Lung (tissue), 11 donors: ENCODE measurements at regions not wholly inside any gene's neighbourhood (a gene's known extent, or its start where the extent isn't known, plus 50 kb on each side); places are given as distances from the start of the nearest gene placed in this dataset.

Experiments
- ATAC-seq: fragments of 200-7000 bp; cut with Tn5 transposase; one replicate; pipeline ENCODE4 v1.9.1; 2020; ENCODE audit warnings: moderate number of reproducible peaks; ENCODE audit not compliant: insufficient read depth, low FRiP score
- DNase-seq, 3 donors: peaks; one replicate each; pipeline ENCODE4 v3.0.0-alpha.2; 2013 to 2017
- H3K27ac ChIP-seq, 2 donors: one replicate each; pipeline ENCODE4 v1.5.1; 2013; ENCODE audit warnings: mild to moderate bottlenecking in 2 of 2, moderate library complexity in 2 of 2, control low read depth in 1 of 2, inconsistent platforms in 1 of 2, low read depth in 1 of 2, low read length in 1 of 2
- H3K27me3 ChIP-seq, 3 donors: one replicate each; pipeline ENCODE4 v1.5.1; 2013; ENCODE audit warnings: low read length in 2 of 3; ENCODE audit not compliant: control insufficient read depth in 3 of 3, insufficient read depth in 3 of 3
- H3K36me3 ChIP-seq, 4 donors: one replicate each; pipeline ENCODE4 v1.5.1; 2013; ENCODE audit warnings: low read length in 4 of 4, mild to moderate bottlenecking in 1 of 4, moderate library complexity in 1 of 4; ENCODE audit not compliant: control insufficient read depth in 4 of 4, insufficient read depth in 4 of 4
- H3K4me1 ChIP-seq, 5 donors: one replicate each; pipeline ENCODE4 v1.5.1; 2013; ENCODE audit warnings: low read length in 5 of 5, mild to moderate bottlenecking in 2 of 5, moderate library complexity in 1 of 5; ENCODE audit not compliant: control insufficient read depth in 5 of 5, insufficient read depth in 5 of 5
- H3K4me3 ChIP-seq: one replicate; pipeline ENCODE4 v1.5.1; 2013; ENCODE audit warnings: mild to moderate bottlenecking, control low read depth, moderate library complexity
- H3K9ac ChIP-seq, 2 donors: one replicate each; pipeline ENCODE4 v1.5.1; 2013; ENCODE audit warnings: low read length in 2 of 2, control low read depth in 1 of 2; ENCODE audit not compliant: insufficient read depth in 1 of 2
- H3K9me3 ChIP-seq, 4 donors: one replicate each; pipeline ENCODE4 v1.5.1; 2013; ENCODE audit warnings: low read length in 3 of 4, mild to moderate bottlenecking in 1 of 4, moderate library complexity in 1 of 4; ENCODE audit not compliant: control insufficient read depth in 4 of 4, insufficient read depth in 3 of 4
- WGBS, 2 donors: extraction: QIAGEN DNeasy Blood & Tissue Kit; methylation state at CpG; one replicate each; pipeline ENCODE4 v1.1.7; 2013; 5-methylcytosine and 5-hydroxymethylcytosine counted together
- TF ChIP-seq, protein P1 (sequence below): IDR thresholded peaks from 2 replicates; pipeline ENCODE4 v1.5.1; 2012; ENCODE audit warnings: mild to moderate bottlenecking; ENCODE audit errors: control extremely low read depth, extremely low read depth
- donor health status: control.
- donor health status: control.
- donor health status: Bipolar disorder and iron deficiency.
- donor health status: healthy.
- donor health status: DM: yes; HTN: yes; CAD: no.

DNA sequence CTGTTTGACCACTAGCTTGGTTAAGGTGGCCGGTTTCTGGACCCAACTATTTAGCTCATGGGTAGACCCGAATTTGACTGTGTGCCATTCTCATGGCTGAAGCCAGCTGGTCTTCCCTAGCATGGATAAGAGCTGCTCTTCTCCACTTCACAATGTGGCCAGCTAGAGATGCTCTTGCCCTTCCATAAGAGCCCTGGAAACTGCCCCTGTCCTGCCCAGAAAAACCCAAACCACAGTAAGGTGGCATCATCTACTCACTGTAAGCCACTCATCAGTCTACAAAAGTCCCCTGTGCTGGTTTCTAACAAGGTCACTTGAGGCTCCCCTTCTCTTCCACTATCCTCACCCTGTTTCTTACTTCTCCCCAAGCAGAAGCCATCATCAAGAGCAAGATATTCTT lies 165.1 kb downstream of the HS3ST2 start:
- Histone ChIP-seq H3K27me3 (no peaks in the 10 kb centered on the region), H3K9me3 (peaks cover 0 to 6% (median 3%) of the 10 kb centered on the region in 4 donors), H3K4me3 (no peak overlapping the region), H3K27ac (no peak overlapping the region), H3K4me1 (no peaks in the 10 kb centered on the region), H3K36me3 (no peaks in the 10 kb centered on the region), H3K9ac (no peak overlapping the region)
- 76 to 80% methylated on average over 2 of the region's 2 CpGs for WGBS, 2 donors
- TF ChIP-seq, protein P1, sequence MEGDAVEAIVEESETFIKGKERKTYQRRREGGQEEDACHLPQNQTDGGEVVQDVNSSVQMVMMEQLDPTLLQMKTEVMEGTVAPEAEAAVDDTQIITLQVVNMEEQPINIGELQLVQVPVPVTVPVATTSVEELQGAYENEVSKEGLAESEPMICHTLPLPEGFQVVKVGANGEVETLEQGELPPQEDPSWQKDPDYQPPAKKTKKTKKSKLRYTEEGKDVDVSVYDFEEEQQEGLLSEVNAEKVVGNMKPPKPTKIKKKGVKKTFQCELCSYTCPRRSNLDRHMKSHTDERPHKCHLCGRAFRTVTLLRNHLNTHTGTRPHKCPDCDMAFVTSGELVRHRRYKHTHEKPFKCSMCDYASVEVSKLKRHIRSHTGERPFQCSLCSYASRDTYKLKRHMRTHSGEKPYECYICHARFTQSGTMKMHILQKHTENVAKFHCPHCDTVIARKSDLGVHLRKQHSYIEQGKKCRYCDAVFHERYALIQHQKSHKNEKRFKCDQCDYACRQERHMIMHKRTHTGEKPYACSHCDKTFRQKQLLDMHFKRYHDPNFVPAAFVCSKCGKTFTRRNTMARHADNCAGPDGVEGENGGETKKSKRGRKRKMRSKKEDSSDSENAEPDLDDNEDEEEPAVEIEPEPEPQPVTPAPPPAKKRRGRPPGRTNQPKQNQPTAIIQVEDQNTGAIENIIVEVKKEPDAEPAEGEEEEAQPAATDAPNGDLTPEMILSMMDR: no peak
- ATAC-seq (no peak), DNase-seq (no peak)

DNA sequence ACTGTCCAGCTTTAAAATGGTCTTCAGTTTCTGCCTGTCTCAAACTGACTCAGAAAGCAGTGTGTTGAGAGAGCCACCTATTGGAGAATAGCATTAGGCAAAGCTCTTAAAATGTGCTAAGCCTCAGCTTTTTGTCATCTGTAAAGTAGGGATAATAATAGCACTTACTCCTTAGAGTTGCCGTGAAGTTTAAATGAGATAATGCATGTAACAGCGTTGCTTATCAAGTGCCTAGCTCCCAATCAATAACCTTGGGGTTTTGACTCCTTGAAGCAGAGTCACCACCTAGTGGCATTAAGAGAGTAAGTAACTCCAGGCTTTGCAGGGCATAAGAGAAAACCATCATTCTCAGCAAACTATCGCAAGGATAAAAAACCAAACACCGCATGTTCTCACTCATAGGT lies 163.3 kb downstream of the HS3ST2 start:
- H3K9ac ChIP-seq: no peak overlapping the region
- WGBS, 2 donors: 57 to 60% methylated on average over 4 of the region's 4 CpGs
- no peaks in the 10 kb centered on the region for H3K27me3 ChIP-seq
- TF ChIP-seq, protein P1: no peak
- no peaks in the 10 kb centered on the region for H3K4me1 ChIP-seq
- no peak overlapping the region for H3K27ac ChIP-seq
- peak in 1 of 3 donors; percentile 4 for DNase-seq
- peaks cover 0 to 6% (median 0%) of the 10 kb centered on the region in 4 donors for H3K9me3 ChIP-seq
- ATAC-seq: no peak
- no peaks in the 10 kb centered on the region for H3K36me3 ChIP-seq
- no peak overlapping the region for H3K4me3 ChIP-seq

DNA sequence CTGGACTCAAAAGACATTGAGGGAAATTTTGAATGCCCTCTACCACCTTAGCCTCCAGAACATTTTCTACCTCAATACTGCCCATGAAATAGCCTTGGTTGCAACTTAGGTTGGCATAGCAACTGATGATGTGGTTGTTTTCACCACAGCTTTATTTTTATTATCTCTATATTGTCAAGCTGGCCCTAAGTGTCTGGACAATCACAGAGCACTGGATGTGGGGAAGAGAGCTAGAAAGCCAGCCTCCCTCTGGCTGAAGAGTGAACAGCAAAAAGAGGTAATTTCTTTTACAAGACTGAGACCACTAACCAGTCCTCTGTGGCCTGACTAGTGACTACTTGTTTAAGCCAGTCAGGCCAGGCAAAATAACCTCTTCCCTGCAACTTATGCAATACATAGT lies 159.6 kb downstream of the HS3ST2 start:
- Histone ChIP-seq H3K4me3 (no peak overlapping the region), H3K27ac (no peak overlapping the region)
- ATAC-seq: no peak

More for the DNA sequence above, 159.6 kb downstream of the HS3ST2 start:
- peaks cover 0 to 4% (median 0%) of the 10 kb centered on the region in 5 donors for H3K4me1 ChIP-seq
- TF ChIP-seq, protein P1: no peak
- H3K27me3 ChIP-seq: no peaks in the 10 kb centered on the region
- no peaks in the 10 kb centered on the region for H3K36me3 ChIP-seq
- H3K9me3 ChIP-seq: no peaks in the 10 kb centered on the region
- no peak for DNase-seq
- H3K9ac ChIP-seq: no peak overlapping the region
